ENCODE measurements at regions not wholly inside any gene's neighbourhood (a gene's known extent, or its start where the extent isn't known, plus 50 kb on each side); places are given as distances from the start of the nearest gene placed in this dataset.
A peak's percentile ranks its signal among the peaks of the same experiment; 100 is the strongest.
"Not testable (repeated sequence)": the region's sequence is repeated elsewhere in the genome, so short reads cannot be mapped to it uniquely, and the experiment has no call there.

DNA sequence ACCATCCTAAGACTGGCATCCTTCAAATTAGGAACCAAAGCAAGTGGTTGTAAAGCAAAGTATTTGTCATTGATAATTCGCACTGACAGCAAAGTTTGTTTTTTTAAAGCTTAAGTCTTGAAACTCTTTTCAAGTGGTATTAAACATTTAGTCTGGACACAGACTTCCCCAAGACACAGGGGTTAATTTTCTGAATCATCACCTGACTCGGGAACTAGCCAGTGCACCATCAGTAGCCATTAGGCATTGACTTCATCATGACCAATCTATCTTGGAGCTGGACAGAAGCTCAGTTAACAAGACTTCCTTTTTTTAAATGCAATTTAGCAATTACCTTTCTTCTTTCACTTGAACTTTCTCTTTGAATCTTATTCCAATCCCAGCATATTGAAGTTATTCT lies 210.6 kb downstream of the ZNF365 start:
- H3K4me1 Mint-ChIP-seq, result peaks cover 16% of the 10 kb centered on the region
- no peaks in the 10 kb centered on the region for H3K27me3 Mint-ChIP-seq
- no peak overlapping the region for H3K27ac Mint-ChIP-seq
- ATAC-seq, result no peak
- peaks cover 0 to 3% of the 10 kb centered on the region in 2 donors for H3K9me3 Mint-ChIP-seq
- DNase-seq, result no peak
- H3K4me3 Mint-ChIP-seq, result no peak overlapping the region

DNA sequence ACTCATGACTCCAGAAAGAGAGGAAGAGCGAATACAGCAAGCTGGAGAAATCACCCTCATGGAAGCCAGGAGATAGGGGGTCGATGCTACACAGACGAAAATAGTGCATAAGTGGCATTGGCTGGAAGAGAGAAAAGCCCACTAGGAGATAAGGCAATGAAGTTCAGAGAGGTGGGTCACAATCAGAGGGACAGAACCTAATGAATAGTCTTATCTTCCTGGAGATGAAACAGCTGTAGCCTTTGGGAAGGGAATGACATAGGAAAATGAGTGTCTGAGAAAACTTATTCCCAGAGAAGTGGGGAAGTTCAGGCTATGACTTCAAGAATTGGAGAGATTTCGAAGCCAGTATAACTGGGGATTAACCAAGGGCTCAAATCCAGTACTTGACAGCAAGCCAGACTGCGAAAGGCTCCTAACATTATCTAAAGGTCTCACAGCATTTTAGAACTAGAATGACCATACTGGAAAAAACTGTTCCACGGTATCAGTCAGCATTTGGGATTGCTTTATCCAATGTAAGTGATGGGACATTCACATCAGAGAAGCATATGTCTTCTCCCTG lies 211.1 kb downstream of the ZNF365 start:
- Mint-ChIP-seq H3K27me3 (no peaks in the 10 kb centered on the region), H3K27ac (no peak overlapping the region), H3K9me3 (peaks cover 0 to 7% of the 10 kb centered on the region in 2 donors), H3K4me3 (no peak overlapping the region), H3K4me1 (peaks cover 21% of the 10 kb centered on the region)
- ATAC-seq, result no peak
- no peak for DNase-seq

DNA sequence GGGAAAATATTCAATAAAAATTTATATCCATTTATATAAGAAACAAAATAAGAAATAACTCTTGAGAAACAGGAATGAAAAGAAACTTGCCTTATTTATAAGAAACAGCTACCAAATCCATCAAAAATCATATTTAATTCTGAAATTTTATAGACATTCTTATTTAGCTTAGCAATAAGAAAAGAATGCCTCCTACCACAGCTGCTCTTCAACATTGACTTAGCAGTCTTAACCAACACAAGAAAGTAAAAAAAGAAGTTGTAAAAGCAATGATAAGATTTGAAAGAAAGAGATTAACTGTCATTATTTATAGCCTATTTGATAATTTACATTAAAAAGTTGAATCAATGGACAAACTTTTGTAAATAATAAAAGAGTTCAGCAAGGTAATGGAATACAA lies 212.8 kb downstream of the ZNF365 start:
- Mint-ChIP-seq H3K27ac (no peak overlapping the region), H3K4me1 (peaks cover 28% of the 10 kb centered on the region), H3K9me3 (peaks cover 0 to 7% of the 10 kb centered on the region in 2 donors), H3K4me3 (no peak overlapping the region), H3K27me3 (no peaks in the 10 kb centered on the region)
- DNase-seq, result no peak
- ATAC-seq, result no peak

DNA sequence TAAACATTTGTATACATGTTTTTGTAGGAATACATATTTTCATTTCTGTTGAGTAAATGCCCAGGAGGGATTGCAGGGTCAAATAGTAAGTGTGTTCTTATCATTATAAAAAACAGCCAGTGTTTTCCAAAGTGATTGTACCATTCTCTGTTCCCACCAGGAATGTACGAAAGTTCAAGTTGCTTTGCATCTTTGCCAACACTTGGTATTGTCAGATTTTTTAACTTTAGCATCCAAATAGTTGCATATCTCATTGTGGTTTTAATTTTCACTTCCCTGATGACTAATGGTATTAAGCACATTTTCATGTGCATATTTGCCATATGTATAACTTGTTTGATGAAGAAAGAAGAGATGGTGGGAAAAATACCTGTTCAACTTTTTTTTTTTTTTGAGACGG lies 213.9 kb downstream of the ZNF365 start:
- Mint-ChIP-seq H3K4me3 (no peak overlapping the region), H3K9me3 (peaks cover 0 to 7% of the 10 kb centered on the region in 2 donors), H3K4me1 (peaks cover 28% of the 10 kb centered on the region), H3K27ac (no peak overlapping the region), H3K27me3 (no peaks in the 10 kb centered on the region)
- ATAC-seq (no peak), DNase-seq (no peak)

DNA sequence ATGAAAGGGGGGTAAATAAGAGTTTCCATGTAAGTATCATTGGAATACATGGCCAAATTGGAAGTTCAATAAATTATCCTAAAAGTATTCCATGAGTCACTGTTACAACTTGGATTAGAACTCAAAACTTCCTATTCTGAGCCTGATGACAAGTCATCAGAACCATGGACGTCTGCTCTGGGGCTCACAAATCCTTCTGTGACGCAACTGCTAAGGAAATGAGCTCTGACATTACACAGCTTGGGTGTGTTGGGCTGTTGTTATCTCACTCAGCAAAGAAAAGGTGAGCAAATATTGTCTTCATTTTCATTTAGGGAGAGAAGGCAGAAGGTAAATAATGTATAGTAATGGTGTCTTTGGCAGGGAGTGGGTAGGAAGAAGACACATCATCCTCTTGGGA lies 214.8 kb upstream of the ADO start:
- no peak for ATAC-seq
- Mint-ChIP-seq H3K27me3 (no peaks in the 10 kb centered on the region), H3K4me3 (no peak overlapping the region), H3K4me1 (peaks cover 24% of the 10 kb centered on the region), H3K9me3 (peaks cover 0 to 7% of the 10 kb centered on the region in 2 donors), H3K27ac (no peak overlapping the region)
- DNase-seq, result no peak

DNA sequence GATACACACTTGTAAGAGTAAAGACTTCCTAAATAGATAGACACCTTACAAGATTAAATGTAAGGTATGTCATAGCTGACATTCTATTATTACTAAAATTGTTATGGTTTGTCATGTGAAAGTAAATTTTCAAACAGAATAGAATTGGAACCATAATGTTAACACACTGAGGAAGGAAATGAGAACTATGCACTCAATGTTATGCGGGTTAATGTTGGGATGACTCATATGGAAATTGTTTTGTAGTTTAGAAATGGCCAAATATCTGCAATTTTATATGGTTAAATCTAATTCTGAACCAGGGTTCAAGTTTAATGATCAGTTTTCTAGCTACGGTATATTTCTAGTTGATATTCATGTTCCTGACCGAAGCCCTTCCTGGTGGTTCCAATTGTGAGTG lies 214.2 kb upstream of the ADO start:
- DNase-seq, result no peak

DNA sequence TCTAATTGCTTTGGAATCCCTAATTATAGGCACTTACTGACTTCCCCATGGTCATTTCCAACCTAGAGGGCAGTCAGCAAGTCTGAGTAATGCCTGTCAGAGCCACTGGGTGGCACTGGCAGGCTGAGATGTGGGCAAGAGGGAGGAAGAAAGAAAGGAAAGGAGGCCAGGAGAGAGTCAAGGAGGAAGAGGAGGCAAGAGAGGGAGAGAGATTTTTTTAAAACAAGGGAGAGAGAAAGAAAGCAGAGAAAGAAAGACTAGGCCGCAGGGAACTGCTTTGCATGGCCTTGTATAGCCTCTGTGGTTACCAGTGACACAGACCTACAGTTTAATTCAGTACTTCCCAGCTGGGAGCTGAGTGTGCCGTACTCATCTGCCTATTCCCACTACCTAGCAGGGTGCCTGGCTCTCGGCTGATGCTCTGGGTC lies 210.4 kb upstream of the ADO start:
- Mint-ChIP-seq H3K9me3 (peaks cover 0 to 7% of the 10 kb centered on the region in 2 donors), H3K4me1 (peaks cover 18% of the 10 kb centered on the region), H3K27me3 (no peaks in the 10 kb centered on the region), H3K4me3 (no peak overlapping the region), H3K27ac (peak overlapping the region in 1 of 2 donors; percentile 8)
- DNase-seq (peak; percentile 40 to 50), ATAC-seq (peak; percentile 81)

More for the DNA sequence above, 214.2 kb upstream of the ADO start:
- peak; percentile 49 for ATAC-seq
- Mint-ChIP-seq H3K27ac (no peak overlapping the region), H3K4me3 (no peak overlapping the region), H3K27me3 (no peaks in the 10 kb centered on the region), H3K9me3 (peaks cover 0 to 7% of the 10 kb centered on the region in 2 donors), H3K4me1 (peaks cover 18% of the 10 kb centered on the region)

DNA sequence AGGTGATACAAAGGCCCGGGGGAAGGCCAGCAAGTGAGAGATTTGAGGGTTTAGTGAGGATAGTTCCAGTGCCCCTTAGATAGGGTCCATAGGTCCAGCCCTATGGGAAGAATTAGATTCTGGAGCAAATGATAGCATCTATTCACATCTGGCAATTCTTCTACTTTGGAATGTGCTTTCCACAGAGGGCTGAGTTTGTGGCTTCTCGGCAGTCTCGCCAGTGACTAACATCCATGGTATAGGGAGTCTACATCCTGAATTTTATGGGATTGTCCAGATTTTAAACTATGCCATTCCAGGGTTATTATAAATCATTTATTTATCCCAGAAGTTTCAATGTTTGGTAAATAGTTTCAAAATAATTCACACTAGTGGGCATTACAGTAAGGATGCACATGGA lies 207.3 kb upstream of the ADO start:
- Mint-ChIP-seq H3K4me3 (no peak overlapping the region), H3K9me3 (no peaks in the 10 kb centered on the region), H3K27ac (no peak overlapping the region), H3K4me1 (peaks cover 6% of the 10 kb centered on the region), H3K27me3 (peaks cover 8% of the 10 kb centered on the region)
- ATAC-seq (no peak), DNase-seq (no peak)

DNA sequence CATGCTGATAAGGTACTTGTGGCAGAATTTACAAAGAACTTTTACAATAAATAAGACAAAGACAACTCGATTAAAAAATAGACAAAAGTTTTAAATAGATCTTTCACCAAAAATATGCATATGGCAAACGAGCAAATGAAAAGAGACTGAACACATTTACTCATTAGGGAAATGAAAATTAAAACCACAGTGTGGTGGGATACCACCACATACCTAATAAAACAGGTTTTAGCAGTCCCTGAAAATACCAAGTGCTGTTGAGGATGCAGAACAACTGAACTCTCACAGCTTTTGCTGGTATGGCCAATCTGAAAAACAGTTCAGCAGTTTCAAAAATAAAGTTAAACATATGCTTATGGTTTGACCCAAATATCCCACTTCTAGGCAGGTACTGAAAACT lies 205.4 kb upstream of the ADO start:
- DNase-seq (no peak), ATAC-seq (peak; percentile 50)
- no peak overlapping the region for H3K4me3 Mint-ChIP-seq
- H3K27me3 Mint-ChIP-seq, result peaks cover 8% of the 10 kb centered on the region
- no peak overlapping the region for H3K27ac Mint-ChIP-seq
- H3K4me1 Mint-ChIP-seq, result peaks cover 2% of the 10 kb centered on the region
- no peaks in the 10 kb centered on the region for H3K9me3 Mint-ChIP-seq

DNA sequence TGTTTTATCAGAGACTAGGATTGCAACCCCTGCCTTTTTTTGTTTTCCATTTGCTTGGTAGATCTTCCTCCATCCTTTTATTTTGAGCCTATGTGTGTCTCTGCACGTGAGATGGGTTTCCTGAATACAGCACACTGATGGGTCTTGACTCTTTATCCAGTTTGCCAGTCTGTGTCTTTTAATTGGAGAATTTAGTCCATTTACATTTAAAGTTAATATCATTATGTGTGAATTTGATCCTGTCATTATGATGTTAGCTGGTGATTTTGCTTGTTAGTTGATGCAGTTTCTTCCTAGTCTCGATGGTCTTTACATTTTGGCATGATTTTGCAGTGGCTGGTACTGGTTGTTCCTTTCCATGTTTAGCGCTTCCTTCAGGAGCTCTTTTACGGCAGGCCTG lies 198.0 kb upstream of the ADO start:
- H3K9me3 Mint-ChIP-seq, H3K4me3 Mint-ChIP-seq, ATAC-seq, DNase-seq, H3K27ac Mint-ChIP-seq: not testable (repeated sequence)
- H3K4me1 Mint-ChIP-seq, result peaks cover 14% of the 10 kb centered on the region
- peaks cover 17% of the 10 kb centered on the region for H3K27me3 Mint-ChIP-seq

DNA sequence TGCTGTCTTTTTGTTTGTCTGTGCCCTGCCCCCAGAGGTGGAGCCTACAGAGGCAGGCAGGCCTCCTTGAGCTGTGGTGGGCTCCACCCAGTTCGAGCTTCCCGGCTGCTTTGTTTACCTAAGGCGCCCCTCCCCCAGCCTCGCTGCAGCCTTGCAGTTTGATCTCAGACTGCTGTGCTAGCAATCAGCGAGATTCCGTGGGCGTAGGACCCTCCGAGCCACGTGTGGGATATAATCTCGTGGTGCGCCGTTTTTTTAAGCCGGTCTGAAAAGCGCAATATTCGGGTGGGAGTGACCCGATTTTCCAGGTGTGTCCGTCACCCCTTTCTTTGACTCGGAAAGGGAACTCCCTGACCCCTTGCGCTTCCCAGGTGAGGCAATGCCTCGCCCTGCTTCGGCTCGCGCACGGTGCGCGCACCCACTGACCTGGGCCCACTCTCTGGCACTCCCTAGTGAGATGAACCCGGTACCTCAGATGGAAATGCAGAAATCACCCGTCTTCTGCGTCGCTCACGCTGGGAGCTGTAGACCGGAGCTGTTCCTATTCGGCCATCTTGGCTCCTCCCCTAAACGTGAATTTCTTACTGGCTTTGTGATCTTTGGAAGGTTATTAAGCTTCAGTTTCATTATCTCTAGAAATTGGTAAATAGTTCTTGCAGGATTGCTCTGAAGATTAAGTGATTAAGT lies 196.2 kb upstream of the ADO start:
- not testable (repeated sequence) for DNase-seq, ATAC-seq, H3K27ac Mint-ChIP-seq, H3K4me3 Mint-ChIP-seq, H3K9me3 Mint-ChIP-seq
- H3K27me3 Mint-ChIP-seq, result peaks cover 10% of the 10 kb centered on the region
- H3K4me1 Mint-ChIP-seq, result peaks cover 31% of the 10 kb centered on the region

DNA sequence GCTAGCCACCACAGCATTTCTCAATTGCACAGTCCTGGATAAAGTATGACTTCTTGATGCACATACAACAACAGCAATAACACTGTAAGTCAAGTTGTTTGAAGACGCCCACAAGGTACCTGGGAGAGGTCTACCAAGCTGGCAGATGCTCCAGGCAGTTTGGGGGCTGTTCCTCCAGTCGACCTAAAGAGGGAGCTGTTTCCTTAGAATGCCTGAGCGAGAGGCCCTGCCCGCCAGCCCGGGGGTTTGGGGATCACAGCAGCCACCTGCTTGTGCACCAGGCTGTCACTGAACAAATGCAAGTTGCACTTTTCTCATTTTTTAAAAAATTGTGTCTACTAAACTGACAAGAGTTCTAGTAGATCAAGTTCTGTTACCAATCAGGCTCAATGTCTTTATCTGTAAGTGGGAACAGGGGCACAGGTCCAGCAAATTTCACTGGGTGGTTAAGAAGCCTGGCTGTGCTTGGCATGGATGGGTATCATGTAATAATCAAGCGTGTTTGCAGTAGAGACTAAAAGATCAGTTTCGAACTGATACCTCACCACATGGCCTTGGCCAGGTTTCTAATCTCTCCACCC lies 193.8 kb upstream of the ADO start:
- H3K4me3 Mint-ChIP-seq, result no peak overlapping the region
- H3K27me3 Mint-ChIP-seq, result peaks cover 14% of the 10 kb centered on the region
- H3K9me3 Mint-ChIP-seq, result peaks cover 0 to 6% of the 10 kb centered on the region in 2 donors
- H3K4me1 Mint-ChIP-seq, result peaks cover 55% of the 10 kb centered on the region
- DNase-seq (peak; percentile 77 to 83), ATAC-seq (peak; percentile 76)
- H3K27ac Mint-ChIP-seq, result no peak overlapping the region

DNA sequence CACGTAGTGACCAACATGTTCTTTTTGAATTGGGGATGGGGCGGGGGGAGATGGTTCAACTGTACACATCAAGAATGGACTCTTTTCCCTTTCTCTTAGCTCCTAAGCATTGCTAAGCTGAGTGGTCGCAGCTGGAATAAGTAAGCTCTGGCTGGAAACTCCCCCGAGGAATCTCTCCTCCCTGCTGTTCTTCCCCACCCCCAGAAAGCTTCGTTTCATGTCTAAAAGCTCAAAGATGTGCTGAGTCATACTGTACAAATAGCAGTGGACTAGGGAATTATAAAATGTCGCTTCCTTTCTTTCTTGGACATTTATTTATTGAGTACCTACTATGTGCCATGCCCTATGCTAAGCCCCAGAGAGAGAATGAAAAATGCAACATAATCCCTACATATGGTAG lies 191.1 kb upstream of the ADO start:
- ATAC-seq, result no peak
- Mint-ChIP-seq H3K4me3 (no peak overlapping the region), H3K27me3 (peaks cover 17% of the 10 kb centered on the region), H3K27ac (no peak overlapping the region), H3K9me3 (peaks cover 0 to 6% of the 10 kb centered on the region in 2 donors), H3K4me1 (peaks cover 63% of the 10 kb centered on the region)
- no peak for DNase-seq

DNA sequence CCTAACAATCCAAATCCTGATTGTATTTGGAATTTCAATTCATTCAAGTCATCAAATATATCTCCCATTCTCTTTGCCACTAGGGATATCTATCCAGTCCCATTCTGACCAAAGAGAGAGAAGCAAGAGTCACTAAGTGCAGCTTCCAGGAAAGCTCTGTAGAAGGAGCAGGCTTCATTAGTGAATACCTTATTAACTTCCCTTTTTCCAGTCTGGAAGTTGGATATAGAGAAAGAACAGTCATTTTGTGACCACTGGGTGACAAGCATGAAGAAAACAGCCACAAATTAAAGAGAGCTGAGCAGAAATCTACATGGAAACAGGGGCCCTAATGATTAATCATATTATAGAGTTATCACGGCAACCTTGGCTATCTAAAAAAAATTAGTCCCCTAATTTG lies 190.7 kb upstream of the ADO start:
- no peak for DNase-seq
- H3K4me3 Mint-ChIP-seq, result no peak overlapping the region
- no peak for ATAC-seq
- peaks cover 0 to 6% of the 10 kb centered on the region in 2 donors for H3K9me3 Mint-ChIP-seq
- H3K4me1 Mint-ChIP-seq, result peaks cover 65% of the 10 kb centered on the region
- peaks cover 17% of the 10 kb centered on the region for H3K27me3 Mint-ChIP-seq
- no peak overlapping the region for H3K27ac Mint-ChIP-seq

DNA sequence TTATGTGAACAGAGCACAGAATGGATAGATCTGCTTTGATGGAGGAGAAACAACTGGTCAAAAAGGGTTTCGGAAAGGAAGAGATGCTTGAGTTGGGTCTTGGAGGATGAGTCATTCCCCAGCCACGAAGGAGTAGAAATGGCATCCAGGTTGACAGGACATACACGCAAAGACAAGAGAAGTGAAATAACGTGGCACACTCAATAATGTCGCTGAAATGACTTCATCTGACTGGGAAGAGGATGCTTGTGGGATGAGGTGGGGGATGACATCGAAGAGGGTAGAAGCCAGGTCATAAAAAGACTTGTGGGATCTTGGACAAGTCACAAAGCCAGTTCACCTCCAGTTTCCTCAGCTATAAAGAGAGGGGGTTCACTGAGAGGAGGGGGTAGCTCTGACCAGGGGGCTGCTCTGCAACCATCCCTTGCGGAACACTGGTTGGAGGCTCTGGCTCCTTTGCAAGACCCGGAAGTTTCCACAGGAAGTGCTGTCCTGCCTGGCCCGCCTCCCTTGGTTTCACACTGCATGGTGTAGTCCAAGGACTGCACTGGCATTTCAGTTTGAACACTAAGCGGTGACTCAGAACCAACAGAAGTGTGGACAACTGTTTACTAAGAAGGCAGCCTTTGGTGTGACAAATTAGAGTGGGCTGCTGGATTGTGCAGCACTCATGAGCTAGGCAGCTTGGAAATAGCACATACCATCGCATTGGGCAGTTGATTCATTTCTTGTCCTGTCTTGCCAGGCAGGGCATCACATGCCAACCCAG lies 189.9 kb upstream of the ADO start:
- peak; percentile 19 to 53 for DNase-seq
- peaks cover 17% of the 10 kb centered on the region for H3K27me3 Mint-ChIP-seq
- H3K27ac Mint-ChIP-seq, result no peak overlapping the region
- ATAC-seq, result peak; percentile 85
- peaks cover 0 to 6% of the 10 kb centered on the region in 2 donors for H3K9me3 Mint-ChIP-seq
- no peak overlapping the region for H3K4me3 Mint-ChIP-seq
- peaks cover 72% of the 10 kb centered on the region for H3K4me1 Mint-ChIP-seq
